SK-N-MC (cell line): ENCODE measurements at regions not wholly inside any gene's neighbourhood (a gene's known extent, or its start where the extent isn't known, plus 50 kb on each side); places are given as distances from the start of the nearest gene placed in this dataset.

Experiments used
- EZH2 ChIP-seq: fragments of 200-600 bp; sonication (generic); IDR thresholded peaks from one replicate; pipeline ENCODE4 v1.6.1; 2017; ENCODE audit warnings: antibody characterized with exemption
- FOXP2 ChIP-seq: optimal IDR thresholded peaks from 2 replicates; pipeline ENCODE3; 2011; ENCODE audit warnings: mild to moderate bottlenecking, moderate library complexity; ENCODE audit not compliant: insufficient read depth; ENCODE audit errors: extremely low read length, control extremely low read depth
- POLR2AphosphoS5 ChIP-seq: IDR thresholded peaks from 2 replicates; pipeline ENCODE4 v1.6.1; 2012; ENCODE audit warnings: mild to moderate bottlenecking, low read depth, low read length, borderline replicate concordance

- TF ChIP-seq EZH2 (no peak), POLR2AphosphoS5 (no peak), FOXP2 (no peak)
Observed at GRCh38 chr7:153628825-153629224, 423.4 kb upstream of the DPP6 start.
